Fibroblast of lung (primary cell): ENCODE measurements at regions not wholly inside any gene's neighbourhood (a gene's known extent, or its start where the extent isn't known, plus 50 kb on each side); places are given as distances from the start of the nearest gene placed in this dataset.

Experiments used
- DNase-seq, 2 donors: peaks; one replicate each; pipeline versions ENCODE4 v3.0.0 to v3.0.0-alpha.2; 2010; ENCODE audit warnings: low read depth in 2 of 2
- H2AFZ ChIP-seq: 2 replicates; pipeline ENCODE4 v1.5.1; 2012; ENCODE audit warnings: low read length, control low read depth, inconsistent platforms
- H3K27ac ChIP-seq: 2 replicates; pipeline ENCODE4 v1.5.1; 2011; ENCODE audit warnings: low read length, control low read depth; ENCODE audit not compliant: insufficient read depth
- H3K27me3 ChIP-seq: 2 replicates; pipeline ENCODE4 v1.5.1; 2011; ENCODE audit warnings: mild to moderate bottlenecking, low read length; ENCODE audit not compliant: control insufficient read depth, insufficient read depth
- H3K36me3 ChIP-seq: 2 replicates; pipeline ENCODE4 v1.5.1; 2011; ENCODE audit warnings: low read length; ENCODE audit not compliant: control insufficient read depth, insufficient read depth
- H3K4me1 ChIP-seq: 2 replicates; pipeline ENCODE4 v1.5.1; 2011; ENCODE audit warnings: low read length; ENCODE audit not compliant: control insufficient read depth, insufficient read depth; ENCODE audit errors: extremely low read depth
- H3K4me2 ChIP-seq: 2 replicates; pipeline ENCODE4 v1.5.1; 2011; ENCODE audit warnings: low read length, control low read depth; ENCODE audit not compliant: insufficient read depth; ENCODE audit errors: extremely low read depth
- H3K4me3 ChIP-seq, 4 experiments: fragments of 200-600 bp in 1 of 4; sonication (generic) in 1 of 4; replicated peaks in 1 of 4; 2 replicates each; pipeline ENCODE4 v1.5.1; 2011 to 2016; ENCODE audit warnings: low read length in 4 of 4, low read depth in 3 of 4, mild to moderate bottlenecking in 3 of 4, control low read depth in 2 of 4, inconsistent platforms in 1 of 4, mixed read lengths in 1 of 4; ENCODE audit not compliant: insufficient read depth in 1 of 4; ENCODE audit errors: control extremely low read depth in 1 of 4
- H3K79me2 ChIP-seq: 2 replicates; pipeline ENCODE4 v1.5.1; 2012; ENCODE audit warnings: mild to moderate bottlenecking, low read length, inconsistent platforms; ENCODE audit not compliant: control insufficient read depth, insufficient read depth
- H3K9ac ChIP-seq: 2 replicates; pipeline ENCODE4 v1.5.1; 2011; ENCODE audit warnings: mild to moderate bottlenecking, low read length, control low read depth; ENCODE audit not compliant: insufficient read depth
- H3K9me3 ChIP-seq: 2 replicates; pipeline ENCODE4 v1.5.1; 2012; ENCODE audit warnings: low read depth, low read length; ENCODE audit not compliant: control insufficient read depth, insufficient read depth
- H4K20me1 ChIP-seq: 2 replicates; pipeline ENCODE4 v1.5.1; 2011; ENCODE audit warnings: low read length; ENCODE audit not compliant: control insufficient read depth, insufficient read depth; ENCODE audit errors: extremely low read depth
- CTCF ChIP-seq, 2 donors: IDR thresholded peaks in 1 of 2; conservative IDR thresholded peaks in 1 of 2; 1 replicate in 1 of 2; 2 replicates in 1 of 2; pipeline ENCODE4 v1.5.1; 2011 to 2012; ENCODE audit warnings: low read length in 2 of 2, control low read depth in 1 of 2, inconsistent platforms in 1 of 2, low read depth in 1 of 2, mild to moderate bottlenecking in 1 of 2
- EZH2 ChIP-seq: IDR thresholded peaks from 2 replicates; pipeline ENCODE4 v1.5.1; 2012; ENCODE audit warnings: low read length, control low read depth, mild to moderate bottlenecking; ENCODE audit errors: missing control alignments

- Histone ChIP-seq H3K4me2 (no peak overlapping the region), H3K9me3 (no peaks in the 10 kb centered on the region), H3K9ac (no peak overlapping the region)
Measured at GRCh38 chr5:5031665-5032064, 108.5 kb upstream of the ADAMTS16 start.

GRCh38 chr5:5037674-5038073 lies 102.5 kb upstream of the ADAMTS16 start:
- TF ChIP-seq CTCF (conservative IDR thresholded peaks at IDR 0.05 in 1 of 2, IDR thresholded peaks at IDR 0.05 in 1 of 2; ENCODE audit: low read depth in 1 of 2, low read length in 2 of 2) (no peak), EZH2 (no peak)
- no peak overlapping the region for H3K27ac ChIP-seq
- H3K9ac ChIP-seq = no peak overlapping the region
- no peaks in the 10 kb centered on the region for H3K36me3 ChIP-seq
- no peaks in the 10 kb centered on the region for H3K79me2 ChIP-seq
- no peaks in the 10 kb centered on the region for H3K4me1 ChIP-seq
- no peak overlapping the region for H2AFZ ChIP-seq
- DNase-seq = no peak
- H3K4me2 ChIP-seq = no peak overlapping the region
- H3K27me3 ChIP-seq = no peaks in the 10 kb centered on the region
- no peaks in the 10 kb centered on the region for H4K20me1 ChIP-seq
- no peaks in the 10 kb centered on the region for H3K9me3 ChIP-seq
- no peak overlapping the region for H3K4me3 ChIP-seq

More at GRCh38 chr5:5031665-5032064, 108.5 kb upstream of the ADAMTS16 start:
- Histone ChIP-seq H3K36me3 (no peaks in the 10 kb centered on the region), H3K27me3 (no peaks in the 10 kb centered on the region), H3K4me1 (no peaks in the 10 kb centered on the region), H3K27ac (no peak overlapping the region), H4K20me1 (no peaks in the 10 kb centered on the region), H3K79me2 (no peaks in the 10 kb centered on the region), H2AFZ (no peak overlapping the region), H3K4me3 (no peak overlapping the region)
- DNase-seq = no peak
- no peak for TF ChIP-seq EZH2
- no peak for TF ChIP-seq CTCF (conservative IDR thresholded peaks at IDR 0.05 in 1 of 2, IDR thresholded peaks at IDR 0.05 in 1 of 2; ENCODE audit: low read depth in 1 of 2, low read length in 2 of 2)

GRCh38 chr5:5039918-5040317 lies 100.2 kb upstream of the ADAMTS16 start:
- Histone ChIP-seq H3K79me2 (no peaks in the 10 kb centered on the region), H2AFZ (no peak overlapping the region), H3K9ac (no peak overlapping the region), H3K9me3 (no peaks in the 10 kb centered on the region), H3K36me3 (no peaks in the 10 kb centered on the region), H3K4me1 (no peaks in the 10 kb centered on the region), H3K27me3 (no peaks in the 10 kb centered on the region), H3K27ac (no peak overlapping the region), H3K4me2 (no peak overlapping the region), H4K20me1 (no peaks in the 10 kb centered on the region), H3K4me3 (no peak overlapping the region)
- TF ChIP-seq CTCF (conservative IDR thresholded peaks at IDR 0.05 in 1 of 2, IDR thresholded peaks at IDR 0.05 in 1 of 2; ENCODE audit: low read depth in 1 of 2, low read length in 2 of 2) (no peak), EZH2 (no peak)
- no peak for DNase-seq
